ENCODE measurements at regions not wholly inside any gene's neighbourhood (a gene's known extent, or its start where the extent isn't known, plus 50 kb on each side); places are given as distances from the start of the nearest gene placed in this dataset.

GRCh38 chr6:170110201-170111140, 180.4 kb downstream of the DLL1 start:
- intact Hi-C loops (cut with micrococcal nuclease; ENCODE audit: unreplicated experiment), result no loop called here
- TF ChIP-seq CTCF (conservative IDR thresholded peaks at IDR 0.05; ENCODE audit: low read depth, low read length) (no peak), EZH2 (IDR thresholded peaks at IDR 0.05; ENCODE audit: borderline replicate concordance, low read depth, low read length, poor library complexity, severe bottlenecking) (no peak)
- ChIA-PET CTCF (no interaction called here), POLR2A (ENCODE audit: low non-redundant PET) (no interaction called here)
- Histone ChIP-seq H3K36me3 (ENCODE audit: insufficient read depth, low read length, poor library complexity, severe bottlenecking) (no peaks in the 10 kb centered on the region), H3K9me3 (ENCODE audit: low read depth, low read length, poor library complexity, severe bottlenecking) (no peaks in the 10 kb centered on the region), H3K4me3 (ENCODE audit: low read depth, low read length, poor library complexity, severe bottlenecking) (no peak overlapping the region), H3K4me1 (ENCODE audit: insufficient read depth, low read length, poor library complexity, severe bottlenecking) (no peaks in the 10 kb centered on the region), H3K27ac (ENCODE audit: low read depth, low read length, poor library complexity, severe bottlenecking) (no peak overlapping the region), H3K27me3 (replicated peaks; ENCODE audit: insufficient read depth, low read depth, low read length, poor library complexity) (no peaks in the 10 kb centered on the region)
- no TSS peak for BruUV-seq (replicated peaks)
- no peak for DNase-seq (ENCODE audit: low spot score)

- H3K36me3 ChIP-seq (ENCODE audit: insufficient read depth, low read length, poor library complexity, severe bottlenecking), result no peaks in the 10 kb centered on the region
- no peak for TF ChIP-seq EZH2 (IDR thresholded peaks at IDR 0.05; ENCODE audit: borderline replicate concordance, low read depth, low read length, poor library complexity, severe bottlenecking)
- no peak for TF ChIP-seq CTCF (conservative IDR thresholded peaks at IDR 0.05; ENCODE audit: low read depth, low read length)
- H3K27me3 ChIP-seq (replicated peaks; ENCODE audit: insufficient read depth, low read depth, low read length, poor library complexity), result no peaks in the 10 kb centered on the region
- no peak overlapping the region for H3K27ac ChIP-seq (ENCODE audit: low read depth, low read length, poor library complexity, severe bottlenecking)
- intact Hi-C loops (cut with micrococcal nuclease; ENCODE audit: unreplicated experiment), result no loop called here
- no peaks in the 10 kb centered on the region for H3K4me1 ChIP-seq (ENCODE audit: insufficient read depth, low read length, poor library complexity, severe bottlenecking)
- POLR2A ChIA-PET (ENCODE audit: low non-redundant PET), result no interaction called here
- no peak overlapping the region for H3K4me3 ChIP-seq (ENCODE audit: low read depth, low read length, poor library complexity, severe bottlenecking)
- DNase-seq (ENCODE audit: low spot score), result no peak
- H3K9me3 ChIP-seq (ENCODE audit: low read depth, low read length, poor library complexity, severe bottlenecking), result no peaks in the 10 kb centered on the region
- BruUV-seq (replicated peaks), result no TSS peak
- CTCF ChIA-PET, result no interaction called here
Observed at GRCh38 chr6:170108890-170109587, 181.8 kb downstream of the DLL1 start.

GRCh38 chr6:170108456-170108855, 182.4 kb downstream of the DLL1 start:
- no TSS peak for BruUV-seq (replicated peaks)
- no peak for DNase-seq (ENCODE audit: low spot score)
- no peak overlapping the region for H3K4me3 ChIP-seq (ENCODE audit: low read depth, low read length, poor library complexity, severe bottlenecking)

More at GRCh38 chr6:170108456-170108855, 182.4 kb downstream of the DLL1 start:
- Histone ChIP-seq H3K4me1 (ENCODE audit: insufficient read depth, low read length, poor library complexity, severe bottlenecking) (no peaks in the 10 kb centered on the region), H3K27ac (ENCODE audit: low read depth, low read length, poor library complexity, severe bottlenecking) (no peak overlapping the region), H3K9me3 (ENCODE audit: low read depth, low read length, poor library complexity, severe bottlenecking) (no peaks in the 10 kb centered on the region), H3K36me3 (ENCODE audit: insufficient read depth, low read length, poor library complexity, severe bottlenecking) (no peaks in the 10 kb centered on the region), H3K27me3 (replicated peaks; ENCODE audit: insufficient read depth, low read depth, low read length, poor library complexity) (no peaks in the 10 kb centered on the region)
- ChIA-PET POLR2A (ENCODE audit: low non-redundant PET) (no interaction called here), CTCF (no interaction called here)
- intact Hi-C loops (cut with micrococcal nuclease; ENCODE audit: unreplicated experiment), result no loop called here
- TF ChIP-seq EZH2 (IDR thresholded peaks at IDR 0.05; ENCODE audit: borderline replicate concordance, low read depth, low read length, poor library complexity, severe bottlenecking) (no peak), CTCF (conservative IDR thresholded peaks at IDR 0.05; ENCODE audit: low read depth, low read length) (no peak)
